ENCODE measurements at regions not wholly inside any gene's neighbourhood (a gene's known extent, or its start where the extent isn't known, plus 50 kb on each side); places are given as distances from the start of the nearest gene placed in this dataset.

DNA sequence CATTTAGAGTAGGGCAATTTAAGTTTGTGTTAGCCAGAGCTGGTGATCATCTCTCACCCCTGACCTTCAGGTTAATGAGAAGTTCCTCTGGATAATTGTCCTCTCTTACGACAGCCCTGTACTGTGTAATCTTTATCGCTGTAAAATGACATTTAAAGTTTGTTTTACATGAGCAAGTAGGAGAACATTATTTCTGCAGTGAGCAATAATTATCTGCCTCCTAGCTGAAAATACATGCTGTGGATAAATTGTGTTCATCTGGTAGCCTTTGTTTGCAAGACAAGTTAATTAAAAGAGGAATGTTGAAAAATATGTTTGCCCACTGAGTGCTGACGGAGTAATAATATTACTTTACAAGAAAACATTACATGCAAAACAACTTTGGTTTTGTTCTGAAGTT, 1083.8 kb upstream of the NUDT12 start:
- DNase-seq, result no peak
- TF ChIP-seq POLR2AphosphoS5 (IDR thresholded peaks at IDR 0.05) (no peak), CTCF (IDR thresholded peaks at IDR 0.05) (no peak), EP300 (IDR thresholded peaks at IDR 0.05) (no peak), POLR2A (IDR thresholded peaks at IDR 0.05) (no peak)
- 39 to 75% methylated on average over 3 of the region's 3 CpGs for WGBS, 2 donors

DNA sequence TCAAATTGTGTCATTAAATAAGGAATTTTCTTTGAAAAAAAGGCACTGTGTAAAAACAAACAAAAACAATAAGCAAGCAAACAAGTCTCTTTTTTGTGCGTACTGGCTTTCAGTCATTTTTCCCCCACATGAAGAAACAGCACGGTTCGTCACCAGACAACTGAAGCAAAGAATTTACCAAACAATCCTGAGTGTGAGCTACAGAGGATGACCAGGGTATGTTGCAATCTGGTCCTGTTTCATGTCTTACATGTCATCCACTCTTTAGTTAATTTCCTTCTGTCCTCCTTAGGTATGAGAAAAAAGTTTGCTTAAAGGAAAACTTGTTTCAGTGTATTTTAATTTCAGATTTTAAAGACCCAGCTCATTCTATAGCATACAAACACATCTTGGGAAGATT, 1080.7 kb upstream of the NUDT12 start:
- intact Hi-C loops (cut with DNase I), result loop anchor here (10.0 kb wide), 1 partner anchor 91 kb away; no protein-coding TSS in a partner anchor
- no peaks in the 10 kb centered on the region for H3K36me3 ChIP-seq
- no peaks in the 10 kb centered on the region for H3K27me3 ChIP-seq
- TF ChIP-seq POLR2AphosphoS5 (IDR thresholded peaks at IDR 0.05) (peak; percentile 88 to 98 (median 94)), POLR2A (IDR thresholded peaks at IDR 0.05) (no peak), EP300 (IDR thresholded peaks at IDR 0.05) (peak in 2 of 4 donors; percentile 48 to 84), CTCF (IDR thresholded peaks at IDR 0.05) (no peak)
- no peak overlapping the region for H3K4me3 ChIP-seq
- H3K4me1 ChIP-seq, result peaks cover 0 to 55% (median 36%) of the 10 kb centered on the region in 4 donors
- DNase-seq, result no peak
- no peaks in the 10 kb centered on the region for H3K9me3 ChIP-seq
- H3K27ac ChIP-seq, result peak overlapping the region in 3 of 4 donors; percentile 12 to 63 (median 29)
- 51 to 86% methylated on average over 3 of the region's 3 CpGs for WGBS, 2 donors

More for the DNA sequence above, 1083.8 kb upstream of the NUDT12 start:
- no peak overlapping the region for H3K4me3 ChIP-seq
- H3K27ac ChIP-seq, result peak overlapping the region in 2 of 4 donors; percentile 35 to 41
- no peaks in the 10 kb centered on the region for H3K9me3 ChIP-seq
- intact Hi-C loops (cut with DNase I), result loop anchor here (5.0 to 10.0 kb wide), 2 partner anchors 88 to 104 kb away; no protein-coding TSS in a partner anchor
- no peaks in the 10 kb centered on the region for H3K27me3 ChIP-seq
- no peaks in the 10 kb centered on the region for H3K36me3 ChIP-seq
- H3K4me1 ChIP-seq, result peaks cover 0 to 57% (median 36%) of the 10 kb centered on the region in 4 donors

DNA sequence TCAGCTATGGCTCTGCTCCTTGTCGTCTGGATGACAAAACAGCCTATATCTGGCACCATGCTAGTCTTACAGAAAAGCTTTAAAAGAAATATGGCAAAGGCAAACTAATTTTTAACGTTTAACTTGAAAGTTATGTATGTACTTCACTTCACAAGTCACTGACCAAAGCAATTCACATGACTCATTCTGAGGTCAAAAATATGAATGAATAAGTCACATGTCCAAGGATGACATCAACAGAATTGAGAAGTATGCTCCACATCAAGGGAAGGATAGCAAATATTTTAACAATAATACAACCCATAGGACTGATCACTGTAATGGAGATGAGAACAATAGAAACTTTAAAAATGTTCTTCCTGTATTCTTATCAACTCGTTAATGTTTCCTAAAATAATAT, 1072.6 kb upstream of the NUDT12 start:
- H3K4me1 ChIP-seq, result no peaks in the 10 kb centered on the region
- WGBS, 2 donors, result 76 to 81% methylated on average over 3 of the region's 3 CpGs
- no peaks in the 10 kb centered on the region for H3K9me3 ChIP-seq
- H3K27ac ChIP-seq, result no peak overlapping the region
- H3K4me3 ChIP-seq, result no peak overlapping the region
- intact Hi-C loops (cut with DNase I), result no loop called here
- no peaks in the 10 kb centered on the region for H3K36me3 ChIP-seq
- H3K27me3 ChIP-seq, result no peaks in the 10 kb centered on the region
- no peak for TF ChIP-seq POLR2A (IDR thresholded peaks at IDR 0.05)
- no peak for TF ChIP-seq CTCF (IDR thresholded peaks at IDR 0.05)
- no peak for TF ChIP-seq POLR2AphosphoS5 (IDR thresholded peaks at IDR 0.05)
- TF ChIP-seq EP300 (IDR thresholded peaks at IDR 0.05), result no peak
- DNase-seq, result no peak

DNA sequence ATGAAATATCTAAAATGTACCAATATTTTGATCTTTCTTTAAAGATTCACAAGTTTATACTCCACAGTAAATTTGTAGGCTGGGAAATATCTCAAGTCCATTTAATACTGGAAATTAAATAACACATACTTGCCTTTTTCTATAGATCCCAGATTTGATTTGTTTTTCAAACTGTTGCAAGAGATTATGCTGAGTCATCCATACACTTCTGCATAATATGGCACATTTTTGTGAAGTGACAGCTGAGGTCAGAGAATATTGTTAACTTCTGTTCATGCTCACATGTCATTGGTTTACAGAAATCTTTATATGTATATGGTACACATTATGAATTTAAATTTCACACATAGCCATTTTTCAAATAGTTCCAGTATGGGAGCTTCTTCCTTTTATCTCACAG, 1066.3 kb upstream of the NUDT12 start:
- no peak for DNase-seq
- TF ChIP-seq POLR2AphosphoS5 (IDR thresholded peaks at IDR 0.05) (no peak), CTCF (IDR thresholded peaks at IDR 0.05) (no peak), POLR2A (IDR thresholded peaks at IDR 0.05) (no peak), EP300 (IDR thresholded peaks at IDR 0.05) (no peak)
- Histone ChIP-seq H3K4me1 (peaks cover 0 to 16% (median 6%) of the 10 kb centered on the region in 4 donors), H3K4me3 (no peak overlapping the region), H3K27me3 (no peaks in the 10 kb centered on the region), H3K36me3 (no peaks in the 10 kb centered on the region), H3K27ac (no peak overlapping the region), H3K9me3 (peaks cover 0 to 3% (median 0%) of the 10 kb centered on the region in 4 donors)
- intact Hi-C loops (cut with DNase I), result no loop called here

DNA sequence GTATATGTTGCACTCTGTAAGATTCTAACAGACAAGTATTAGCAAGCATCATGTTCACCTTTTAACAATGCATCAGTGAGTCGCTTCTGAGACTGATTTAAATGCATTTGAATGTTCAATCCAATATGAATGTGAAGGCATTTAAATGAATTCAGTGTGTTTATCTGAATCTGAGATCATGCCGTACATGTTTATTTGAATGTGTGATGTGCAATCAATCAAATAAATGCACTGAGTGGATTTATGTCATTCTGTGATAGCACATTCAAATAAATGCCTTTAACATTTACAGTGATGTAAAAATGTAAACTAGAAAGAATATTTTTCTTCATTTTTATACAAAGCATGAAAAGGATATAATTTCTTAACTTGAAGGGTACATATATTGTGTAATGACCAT, 1063.5 kb upstream of the NUDT12 start:
- no peak overlapping the region for H3K27ac ChIP-seq
- peaks cover 0 to 16% (median 6%) of the 10 kb centered on the region in 4 donors for H3K4me1 ChIP-seq
- no peaks in the 10 kb centered on the region for H3K36me3 ChIP-seq
- 81 to 87% methylated on average over 2 of the region's 2 CpGs for WGBS, 2 donors
- TF ChIP-seq EP300 (IDR thresholded peaks at IDR 0.05) (no peak), CTCF (IDR thresholded peaks at IDR 0.05) (no peak), POLR2AphosphoS5 (IDR thresholded peaks at IDR 0.05) (no peak), POLR2A (IDR thresholded peaks at IDR 0.05) (no peak)
- intact Hi-C loops (cut with DNase I), result no loop called here
- no peak overlapping the region for H3K4me3 ChIP-seq
- no peak for DNase-seq
- H3K9me3 ChIP-seq, result peaks cover 0 to 3% (median 0%) of the 10 kb centered on the region in 4 donors
- no peaks in the 10 kb centered on the region for H3K27me3 ChIP-seq

Measured in sigmoid colon (tissue), 6 donors.